ENCODE measurements at regions not wholly inside any gene's neighbourhood (a gene's known extent, or its start where the extent isn't known, plus 50 kb on each side); places are given as distances from the start of the nearest gene placed in this dataset.
"Not testable (repeated sequence)": the region's sequence is repeated elsewhere in the genome, so short reads cannot be mapped to it uniquely, and the experiment has no call there.

GRCh38 chr1:190019151-190019550, 458.5 kb downstream of the BRINP3 start:
- TF ChIP-seq EP300 (conservative IDR thresholded peaks at IDR 0.05; ENCODE audit: poor library complexity, severe bottlenecking); TAF1 (IDR thresholded peaks at IDR 0.05; ENCODE audit: low read depth); EZH2 (IDR thresholded peaks at IDR 0.05; ENCODE audit: borderline replicate concordance, insufficient read depth, low read length, poor library complexity, severe bottlenecking); CTCF (IDR thresholded peaks at IDR 0.05; ENCODE audit: poor library complexity, severe bottlenecking); SMC3 (conservative IDR thresholded peaks at IDR 0.05; ENCODE audit: poor library complexity); POLR2AphosphoS5 (IDR thresholded peaks at IDR 0.05): not testable (repeated sequence)
